DMS53 treated with DMSO at 0.1 percent for 48 hours (cell line): ENCODE measurements at regions not wholly inside any gene's neighbourhood (a gene's known extent, or its start where the extent isn't known, plus 50 kb on each side); places are given as distances from the start of the nearest gene placed in this dataset.
"Not testable (repeated sequence)": the region's sequence is repeated elsewhere in the genome, so short reads cannot be mapped to it uniquely, and the experiment has no call there.

Experiments
- DNase-seq: peaks from one replicate; lab custom pipeline; 2025; ENCODE audit not compliant: unreplicated experiment; lab: John Stamatoyannopoulos, UW

DNA sequence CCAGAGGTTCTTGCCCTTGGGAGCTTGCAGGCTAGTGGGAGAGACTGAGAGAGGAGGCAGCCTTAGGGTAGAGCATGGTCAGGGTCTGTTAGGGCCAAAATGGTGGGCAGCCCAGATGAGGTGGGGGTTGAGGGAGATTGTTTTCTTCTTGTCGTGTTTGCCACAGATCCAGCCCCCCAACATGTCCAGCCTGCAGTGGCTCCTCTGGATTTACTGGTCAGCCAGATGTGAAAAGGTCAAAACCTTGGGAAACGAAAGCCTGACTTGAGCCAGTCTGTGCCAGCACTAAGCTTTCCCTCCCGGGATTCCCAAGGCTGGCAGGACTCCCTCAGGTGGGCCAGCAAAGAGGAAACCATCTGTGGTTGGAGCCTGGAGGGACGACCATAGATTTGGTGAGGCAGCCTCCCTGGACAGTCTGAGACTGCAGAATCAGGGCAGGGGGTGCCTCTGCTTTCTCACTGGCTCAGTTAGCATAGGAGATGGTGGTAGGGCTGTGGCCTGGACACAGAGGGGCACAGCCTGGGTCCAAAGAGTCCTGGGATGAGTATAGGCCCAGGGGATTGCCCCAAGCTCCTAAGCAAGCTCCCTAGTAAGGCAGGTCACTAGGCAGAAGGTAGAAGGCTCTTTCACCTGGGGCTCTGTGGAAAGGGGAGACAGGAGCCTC, 51.2 kb upstream of the PRR23C start:
- no peak for DNase-seq

DNA sequence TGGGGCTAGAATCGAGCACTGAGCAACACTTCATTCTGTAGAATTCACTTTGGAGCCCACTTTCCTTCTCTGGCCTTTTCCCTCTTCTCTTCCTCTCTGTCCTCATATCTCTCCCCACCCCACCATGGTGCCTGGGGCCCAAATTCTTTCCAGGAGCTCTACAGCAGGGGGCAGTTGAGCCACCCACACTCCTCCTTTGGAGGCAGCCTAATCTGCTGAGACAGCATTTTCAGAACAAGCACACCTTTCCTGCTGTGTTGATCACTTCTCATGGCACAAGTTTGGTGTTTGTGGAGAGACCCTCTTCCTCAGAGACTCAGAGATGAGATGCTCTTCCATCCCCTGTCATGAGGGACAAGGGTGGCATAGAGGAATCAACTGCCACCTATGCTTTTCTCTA, 52.0 kb upstream of the PRR23C start:
- no peak for DNase-seq

DNA sequence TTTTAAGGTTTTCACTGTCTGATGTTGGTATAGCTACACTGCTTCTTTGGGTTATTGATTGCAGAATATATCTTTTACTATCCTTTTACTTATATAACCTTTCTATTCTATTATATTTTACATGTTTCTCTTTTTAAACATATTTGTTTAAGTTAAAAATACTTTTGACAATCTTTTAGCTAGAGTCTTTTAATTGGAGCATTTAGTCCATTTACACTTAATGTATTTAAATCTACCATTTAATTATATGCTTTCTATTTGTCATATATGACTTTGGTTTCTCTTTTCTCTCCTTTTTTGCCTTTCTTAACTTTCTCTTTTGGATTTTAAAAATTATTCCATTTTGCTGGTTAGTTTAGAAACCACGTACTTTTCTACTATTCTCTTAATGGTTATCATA, 53.7 kb upstream of the PRR23C start:
- DNase-seq = no peak

DNA sequence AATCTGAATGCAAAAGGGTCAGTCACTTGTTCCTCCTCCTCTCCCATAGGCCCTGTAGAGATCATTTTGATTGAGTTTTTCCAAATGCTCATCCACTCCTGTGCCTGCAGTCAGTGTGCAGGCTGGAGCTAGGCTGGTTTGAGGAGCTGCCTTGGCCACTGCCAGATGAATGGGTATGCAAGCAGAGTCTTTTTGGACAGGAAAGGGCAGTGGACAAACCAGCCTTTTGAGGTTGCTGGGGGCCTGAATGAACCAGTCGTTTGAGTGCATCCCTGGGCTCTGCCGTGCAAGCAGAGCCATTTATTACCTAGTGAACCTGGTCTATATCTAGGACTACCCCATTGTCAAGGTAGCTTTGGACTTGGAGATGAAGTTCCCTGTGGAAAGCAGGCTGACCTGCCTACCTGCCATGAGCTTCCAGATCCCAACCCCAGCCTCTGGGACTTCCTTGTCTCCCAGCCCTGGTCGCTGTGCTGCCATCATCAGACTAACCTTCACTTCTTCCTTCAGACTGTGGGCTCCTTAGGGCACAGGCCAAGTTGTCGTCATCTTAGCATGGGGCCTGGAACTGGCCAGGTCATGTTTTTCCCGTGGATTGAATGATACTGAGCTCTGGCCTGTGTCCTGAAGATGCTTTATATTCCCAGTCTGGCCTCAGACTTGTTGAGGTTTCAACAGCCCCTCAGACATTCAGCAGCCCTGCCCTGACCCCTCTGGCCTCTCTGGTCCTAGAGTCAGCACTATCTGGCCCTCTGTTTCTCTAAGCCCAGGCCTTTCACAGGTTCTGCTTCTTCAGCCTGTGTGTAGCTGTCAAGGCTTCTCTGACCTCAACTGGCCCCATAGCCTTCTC, 55.5 kb upstream of the PRR23C start:
- no peak for DNase-seq

DNA sequence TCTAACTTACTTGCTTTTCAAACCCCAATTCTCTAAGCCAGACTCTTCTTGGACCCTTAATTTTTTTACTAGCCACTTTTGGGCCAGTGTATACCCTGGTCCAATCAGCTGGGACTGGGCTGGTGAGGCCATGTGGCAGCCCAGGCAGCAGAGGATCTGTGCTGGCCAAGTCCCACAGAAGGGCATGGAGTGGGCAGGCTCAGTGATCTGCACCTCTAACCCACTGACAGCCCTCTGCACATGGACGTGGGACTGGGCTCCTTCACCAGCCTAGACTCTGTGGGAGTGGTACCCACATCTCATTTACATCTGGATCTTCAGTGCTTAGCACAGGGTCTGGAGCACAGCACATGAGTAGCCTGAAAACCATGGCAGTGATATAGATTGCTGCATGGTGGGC, 56.1 kb upstream of the PRR23C start:
- DNase-seq = no peak

DNA sequence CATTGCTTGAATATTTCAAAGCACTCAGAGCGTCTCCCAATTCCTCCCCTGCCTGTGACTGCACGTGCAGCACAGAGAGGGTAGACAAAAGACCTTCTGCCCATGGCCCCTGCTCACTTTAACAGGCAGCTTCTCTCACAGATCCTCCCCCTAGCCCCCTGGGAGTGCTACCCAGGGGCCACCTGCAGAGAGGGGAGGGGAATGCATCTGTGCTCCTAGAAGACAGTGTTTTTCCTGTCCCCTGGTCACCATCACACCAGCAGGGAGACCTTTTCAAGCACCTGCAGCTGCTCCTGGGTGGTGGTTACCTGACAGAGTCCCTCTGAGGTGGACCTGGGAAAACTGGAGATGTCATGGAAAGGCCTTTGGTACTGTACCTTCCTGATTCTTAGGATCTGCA, 56.7 kb upstream of the PRR23C start:
- DNase-seq = no peak

DNA sequence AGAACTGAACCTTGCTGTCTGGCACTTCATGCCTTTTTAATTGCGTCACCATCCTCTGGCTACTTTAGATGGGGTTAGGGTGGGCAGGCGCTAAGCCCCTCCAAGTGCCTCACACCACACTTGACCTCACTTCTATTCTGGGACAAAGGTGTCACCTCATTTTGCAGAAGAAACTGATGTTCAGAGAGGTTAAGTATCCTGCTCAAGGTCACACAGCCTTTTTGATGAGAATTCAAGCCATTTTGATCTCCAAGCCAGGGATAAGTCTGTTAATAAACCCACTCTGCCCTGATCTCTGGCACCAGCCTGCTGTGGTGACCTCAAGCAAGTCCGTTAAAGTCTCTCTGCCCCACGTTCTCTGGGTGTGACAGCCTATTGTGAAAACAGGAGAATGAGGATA, 58.8 kb upstream of the PRR23C start:
- no peak for DNase-seq

DNA sequence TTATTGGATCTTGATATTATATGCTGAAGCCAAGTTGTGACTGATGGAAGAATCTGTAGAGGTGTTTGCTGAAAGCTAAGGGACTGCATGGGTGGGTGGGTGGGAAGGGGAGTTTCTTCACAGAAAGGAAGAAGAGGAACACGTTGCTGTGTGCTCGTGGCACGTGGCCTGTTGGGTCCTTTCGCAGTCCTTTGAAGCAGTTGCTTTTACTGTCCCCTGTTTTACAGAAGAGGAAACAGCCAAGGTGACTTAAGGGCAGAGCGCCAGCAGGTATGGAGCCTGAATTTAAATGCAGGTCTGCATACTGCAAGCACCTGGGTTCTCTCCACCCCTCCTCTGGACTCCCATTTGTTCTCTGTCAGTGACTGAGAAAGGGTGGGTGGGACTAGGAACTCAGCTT, 59.4 kb upstream of the PRR23C start:
- no peak for DNase-seq

DNA sequence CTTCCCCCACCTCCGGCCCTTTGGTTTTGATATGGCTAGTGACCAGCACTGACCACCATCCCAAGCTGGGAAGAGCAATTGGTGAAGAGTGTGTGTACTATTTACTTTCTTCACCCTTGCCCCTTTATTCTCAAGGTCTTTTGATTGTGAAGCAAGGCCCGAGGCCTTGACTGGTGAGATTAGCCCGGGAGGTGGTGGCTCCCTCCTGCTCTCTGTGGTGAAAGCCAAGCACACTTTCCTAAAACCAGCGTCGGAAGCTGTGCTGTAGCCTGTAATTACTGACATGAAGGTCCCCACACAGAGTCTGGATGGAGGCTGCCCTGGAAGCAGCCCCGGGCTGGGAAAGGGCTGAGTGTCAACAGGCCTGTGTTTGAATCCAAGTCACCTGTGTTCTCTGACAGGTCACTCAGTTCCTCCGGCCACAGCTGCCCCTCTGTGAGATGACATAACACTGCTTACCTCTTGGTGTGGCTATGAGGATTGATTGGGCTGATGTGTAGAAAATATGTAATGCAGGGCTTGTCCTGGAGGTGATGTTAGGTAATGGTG, 60.5 kb upstream of the PRR23C start:
- no peak for DNase-seq

DNA sequence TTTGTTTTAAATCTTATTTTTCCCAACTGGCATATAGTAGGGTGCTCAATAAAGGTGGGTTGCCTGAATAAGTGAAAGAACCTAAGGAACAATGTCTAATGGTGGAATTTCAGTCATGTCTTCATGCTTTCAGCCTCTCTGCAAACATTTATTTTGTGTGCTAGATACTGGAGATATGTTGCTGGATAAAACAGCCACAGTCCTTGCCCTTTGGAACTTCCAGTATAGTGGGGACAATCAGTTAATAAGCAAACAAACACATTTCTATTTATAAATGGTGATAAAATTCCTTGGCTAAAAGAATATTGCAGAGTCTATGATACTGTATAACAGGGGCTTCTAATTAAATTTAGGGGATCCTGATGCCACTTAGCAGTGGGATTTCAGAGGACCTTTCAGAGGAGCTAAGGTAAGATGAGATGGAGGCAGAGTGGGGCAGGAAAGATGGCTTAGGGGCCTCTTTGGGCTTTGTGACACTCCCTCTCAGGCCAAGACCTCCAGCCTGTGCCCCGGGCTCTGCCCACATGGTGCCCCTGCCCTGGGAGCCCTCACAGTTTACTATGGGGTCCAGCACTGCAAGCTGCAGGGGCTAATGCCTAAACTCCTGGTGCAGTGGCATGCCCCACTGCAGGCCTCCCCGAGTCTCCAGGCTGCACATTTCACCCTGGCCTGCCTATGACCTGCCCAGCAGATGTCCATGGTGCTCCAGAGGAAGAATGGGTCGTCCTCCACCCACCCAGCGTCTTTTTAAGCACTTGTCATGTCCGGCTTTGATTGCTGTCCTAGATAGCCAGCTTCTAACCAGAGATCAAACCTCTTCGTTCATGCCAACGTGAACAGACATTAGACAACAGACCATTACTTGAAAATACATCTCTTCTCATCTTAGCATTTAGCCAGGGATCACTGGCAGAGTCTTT, 61.6 kb upstream of the PRR23C start:
- DNase-seq = no peak

DNA sequence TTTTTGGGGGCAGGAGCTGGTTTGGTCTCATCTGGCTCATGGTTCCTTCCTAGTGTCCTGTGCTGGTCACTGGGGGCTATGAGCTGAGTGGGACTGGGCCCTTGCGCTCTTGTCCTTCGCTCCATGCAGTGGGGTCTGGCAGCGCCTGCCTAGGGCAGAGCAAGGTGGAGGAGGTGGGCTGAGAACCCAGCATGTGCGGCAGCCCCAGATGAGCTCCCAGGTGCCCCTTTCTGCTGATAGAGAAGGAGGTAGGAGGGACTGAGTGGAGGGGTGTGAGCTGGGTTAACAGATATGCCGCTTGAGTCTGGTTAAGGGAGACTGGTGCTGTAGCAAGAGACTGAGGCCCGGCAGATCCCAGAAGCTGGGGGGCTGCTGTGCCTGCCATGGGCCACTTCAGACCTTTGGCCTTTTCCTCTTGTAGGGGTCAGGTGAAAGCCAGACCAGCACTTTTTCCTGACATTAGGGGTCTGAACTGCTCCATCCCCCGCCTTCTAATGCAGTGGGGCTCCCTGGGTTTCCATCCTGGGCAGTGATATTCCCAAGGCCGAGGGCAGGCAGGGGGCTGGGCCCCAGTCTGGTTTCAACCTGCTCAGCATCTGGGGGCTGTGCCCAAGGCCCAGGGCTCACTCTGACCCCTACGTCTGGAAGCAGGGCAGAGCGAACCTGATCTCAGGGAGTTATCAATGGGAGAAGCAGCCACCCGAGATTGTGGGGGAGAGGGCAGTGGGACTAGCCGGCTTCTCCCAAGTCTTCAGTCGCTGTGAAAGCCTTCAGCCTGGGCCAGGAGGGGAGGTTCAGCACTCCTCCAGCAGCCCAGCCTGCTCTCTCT, 62.9 kb upstream of the PRR23C start:
- no peak for DNase-seq

DNA sequence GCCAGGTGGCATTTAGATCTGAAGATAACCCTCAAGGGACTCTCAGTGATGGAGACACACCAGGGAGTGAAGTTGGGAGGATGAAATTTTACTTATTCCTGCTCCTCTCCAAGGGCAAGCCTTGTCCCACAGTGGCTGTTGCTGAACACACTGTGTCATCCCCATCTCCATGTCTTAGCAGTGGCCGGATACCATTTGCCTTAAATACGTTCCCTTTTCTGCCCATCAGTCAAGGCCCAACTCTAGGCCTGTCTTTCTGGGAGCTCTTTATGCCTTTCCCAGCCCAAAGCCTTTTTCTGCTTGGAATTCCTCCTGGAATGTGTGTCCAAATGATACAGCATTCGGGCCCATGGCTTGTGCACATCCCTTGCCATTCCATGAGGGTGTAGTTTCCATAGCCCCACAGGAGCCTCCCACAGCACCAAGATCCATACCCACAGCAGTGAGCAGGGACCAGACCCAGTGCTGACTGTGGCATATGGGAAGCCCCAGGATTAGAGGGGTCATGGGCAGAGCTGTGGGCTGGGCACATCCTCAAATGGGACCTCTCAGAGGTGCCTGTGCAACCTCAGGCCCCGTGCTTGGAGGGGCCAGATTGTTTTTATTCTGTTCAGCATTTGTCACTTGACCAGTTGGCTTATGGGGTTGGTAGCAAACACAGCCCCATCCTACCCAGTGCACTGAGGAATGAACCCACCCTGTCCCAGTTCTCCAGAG, 63.7 kb upstream of the PRR23C start:
- no peak for DNase-seq

DNA sequence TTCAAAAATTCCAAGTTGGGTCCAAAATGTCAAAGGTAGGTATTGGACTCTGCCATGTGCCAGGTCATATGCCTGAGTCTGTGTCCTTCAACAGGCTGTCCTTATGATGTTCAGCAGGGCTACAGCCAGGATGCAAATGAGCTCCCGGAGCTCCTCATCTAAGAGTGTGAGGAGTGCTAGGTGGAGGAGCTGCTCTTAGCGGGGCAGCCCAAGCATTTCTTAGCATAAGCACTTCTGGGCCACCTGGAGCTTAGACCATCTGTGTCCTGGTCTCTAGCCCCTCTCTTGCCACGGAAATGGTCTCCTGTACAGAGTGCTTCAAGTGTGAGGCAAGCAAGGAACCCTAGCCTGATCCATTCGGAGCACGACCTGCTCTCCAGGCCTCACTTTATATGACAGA, 64.6 kb upstream of the PRR23C start:
- no peak for DNase-seq

DNA sequence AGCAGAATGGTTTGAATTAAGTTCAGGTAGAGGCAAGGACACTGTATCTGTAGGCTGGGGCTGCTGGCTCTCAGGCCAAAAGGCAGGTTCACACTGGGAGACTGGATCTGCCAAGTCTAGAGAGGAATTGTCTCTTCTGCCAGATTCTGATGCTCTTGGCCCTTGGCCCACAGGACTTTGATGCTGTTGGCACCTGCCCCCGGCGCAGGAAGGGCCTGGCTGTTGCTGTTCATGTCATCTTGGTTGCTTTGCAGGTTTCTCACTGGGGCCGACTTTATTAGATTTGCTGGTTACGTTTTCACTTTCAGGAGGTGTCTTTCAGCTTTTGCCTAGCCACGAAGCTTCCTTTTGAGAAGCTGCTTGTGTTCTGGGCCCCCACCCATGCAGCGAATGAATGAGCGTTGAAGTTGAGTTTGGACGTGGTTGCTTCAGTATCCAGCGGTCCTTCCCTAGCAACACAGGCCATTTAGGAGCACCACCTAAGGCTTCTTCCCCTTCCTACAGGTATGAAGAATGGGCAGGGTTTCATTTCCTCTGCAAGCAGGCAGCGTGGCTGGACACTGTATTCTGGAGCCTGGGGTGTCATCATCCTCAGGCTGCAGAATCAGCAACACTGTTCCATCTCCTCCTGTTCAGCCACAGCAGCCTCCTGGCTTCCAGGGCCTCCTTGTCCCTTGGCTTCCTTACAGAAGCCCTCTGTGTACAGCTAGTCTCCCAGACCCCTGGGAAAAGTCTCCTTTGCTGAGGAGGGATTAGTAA, 65.6 kb upstream of the PRR23C start:
- DNase-seq = no peak

DNA sequence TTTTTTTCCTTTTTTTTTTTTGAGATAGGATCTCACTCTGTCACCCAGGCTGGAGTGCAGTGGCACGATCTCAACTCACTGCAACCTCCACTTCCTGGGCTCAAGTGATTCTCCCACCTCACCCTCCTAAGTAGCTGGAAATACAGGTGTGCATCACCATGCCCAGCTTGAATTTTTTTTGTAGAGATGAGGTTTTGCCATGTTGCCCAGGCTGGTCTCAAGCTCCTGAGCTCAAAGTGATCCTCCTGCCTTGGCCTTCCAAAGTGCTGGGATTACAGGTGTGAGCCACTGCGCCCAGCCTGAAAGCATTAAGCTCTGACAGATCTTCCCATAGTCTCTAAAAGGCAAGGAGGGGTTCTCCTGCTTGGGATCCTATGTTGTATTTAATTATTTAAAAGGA, 66.2 kb upstream of the PRR23C start:
- not testable (repeated sequence) for DNase-seq

DNA sequence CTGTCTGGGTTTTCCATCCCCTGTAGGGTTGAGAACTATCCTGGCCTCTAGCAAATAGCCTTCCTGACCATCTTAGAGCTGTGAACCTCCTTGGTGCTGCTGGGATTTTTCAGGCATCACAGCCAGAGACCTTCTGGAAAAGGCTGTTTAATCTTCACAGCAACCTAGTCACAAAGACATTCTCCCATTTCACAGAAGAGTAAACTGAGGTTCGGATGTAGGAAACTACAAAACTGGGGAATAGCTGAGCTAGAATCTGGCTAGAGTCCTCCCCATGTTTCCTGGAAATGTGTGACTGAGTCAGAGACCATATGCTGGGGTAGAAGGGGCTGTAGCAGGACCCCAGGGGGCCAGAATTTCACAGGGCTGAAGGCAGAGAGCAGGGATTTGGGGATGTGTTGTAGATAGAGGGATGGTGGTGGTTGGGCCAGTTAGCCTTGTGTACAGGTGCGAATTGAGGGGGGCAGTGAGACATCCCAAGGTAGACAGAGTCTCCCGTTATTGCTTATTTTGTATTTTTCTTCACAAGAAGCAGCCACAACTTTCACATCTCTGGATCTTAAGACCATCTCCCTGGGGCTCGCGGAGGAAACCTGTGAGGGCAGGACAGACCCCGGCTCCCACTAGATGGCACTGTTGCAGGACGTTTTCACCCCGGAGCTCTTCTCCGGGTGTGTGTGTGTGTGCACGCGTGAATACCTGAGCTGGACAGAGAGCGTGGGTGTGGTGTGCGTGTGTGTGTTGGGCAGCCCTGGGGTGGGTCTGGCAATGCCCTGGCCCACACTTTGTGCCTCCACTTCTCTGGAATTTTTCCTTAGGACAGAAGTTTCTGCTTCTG, 66.9 kb upstream of the PRR23C start:
- DNase-seq = peak; percentile 29

DNA sequence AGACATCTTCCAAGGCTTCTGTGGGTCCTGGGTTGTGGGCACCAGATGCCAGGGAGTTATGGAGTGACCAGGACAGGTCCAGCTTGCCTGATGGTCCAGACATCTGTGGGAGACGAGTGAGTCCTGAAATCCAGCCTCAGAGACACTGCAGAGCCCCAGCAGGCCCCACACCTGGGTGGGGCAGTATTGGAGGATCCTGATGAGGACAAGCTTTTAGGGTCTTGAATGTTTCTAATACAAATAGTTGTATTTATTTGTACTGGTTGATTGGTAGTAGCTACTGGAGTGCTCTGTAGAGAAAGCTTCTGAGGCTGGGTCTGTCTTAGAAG, 67.5 kb upstream of the PRR23C start:
- no peak for DNase-seq

DNA sequence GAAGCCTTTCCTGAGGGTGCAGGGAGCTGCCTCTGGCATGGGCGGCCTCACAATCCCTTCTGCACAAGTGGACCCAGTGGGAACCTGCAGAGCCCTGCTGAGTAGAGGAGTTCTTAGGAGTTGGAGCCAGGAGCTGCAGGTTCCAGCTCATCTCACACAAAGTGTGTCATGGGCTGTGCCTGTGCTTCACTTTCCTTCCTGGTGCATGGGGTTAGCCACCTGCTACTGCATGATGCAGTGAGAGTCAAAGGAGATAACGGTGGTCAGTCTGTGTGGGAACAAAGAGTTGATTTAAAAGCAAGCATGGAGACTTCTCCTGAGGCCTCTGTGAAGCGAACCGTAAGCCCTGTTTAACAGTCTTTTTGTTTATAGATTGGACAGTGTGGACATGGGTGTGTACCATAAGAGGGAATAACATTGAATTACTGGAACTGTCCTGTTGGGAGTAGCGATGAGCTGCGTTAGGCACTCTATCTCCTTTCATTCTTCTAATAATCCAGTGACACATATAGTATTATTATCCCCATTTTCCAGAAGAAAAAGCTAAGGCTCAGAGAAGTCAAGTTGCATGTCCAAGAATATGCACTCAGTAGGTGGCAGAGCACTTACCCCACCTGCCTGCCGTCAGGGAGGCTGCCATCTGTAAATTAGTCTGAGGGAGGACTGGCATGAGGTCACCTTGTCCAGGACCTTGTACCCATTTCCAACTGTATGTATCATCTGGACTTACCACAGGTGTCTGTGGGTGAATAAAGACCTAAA, 68.7 kb upstream of the PRR23C start:
- DNase-seq = no peak
